Keratinocyte (primary cell): ENCODE measurements at regions not wholly inside any gene's neighbourhood (a gene's known extent, or its start where the extent isn't known, plus 50 kb on each side); places are given as distances from the start of the nearest gene placed in this dataset.

ENCODE experiments used
- DNase-seq: peaks from one replicate; pipeline ENCODE4 v3.0.0-alpha.2; 2011; ENCODE audit warnings: low read depth, missing footprints, low spot score
- FAIRE-seq: peaks from 2 replicates; lab custom pipeline; 2011; peaks lifted over from hg19 to GRCh38; lab: Jason Lieb, UNC
- H2AFZ ChIP-seq: 2 replicates; pipeline ENCODE4 v1.6.0; 2012; ENCODE audit warnings: low read length, control low read depth, inconsistent platforms; ENCODE audit not compliant: control insufficient read depth
- H3K27ac ChIP-seq: 2 replicates; pipeline ENCODE4 v1.5.1; 2011; ENCODE audit warnings: low read length; ENCODE audit not compliant: control insufficient read depth, insufficient read depth
- H3K27me3 ChIP-seq: 3 replicates; pipeline ENCODE4 v1.6.0; 2011; ENCODE audit warnings: low read length; ENCODE audit not compliant: control insufficient read depth, insufficient read depth; ENCODE audit errors: extremely low read depth
- H3K36me3 ChIP-seq, 2 experiments: 2 replicates in 1 of 2; 3 replicates in 1 of 2; pipeline ENCODE4 v1.5.1; 2011; ENCODE audit warnings: low read length in 2 of 2, mild to moderate bottlenecking in 1 of 2; ENCODE audit not compliant: control insufficient read depth in 2 of 2, insufficient read depth in 2 of 2; ENCODE audit errors: extremely low read depth in 1 of 2
- H3K4me1 ChIP-seq: 3 replicates; pipeline ENCODE4 v1.5.1; 2011; ENCODE audit warnings: low read length; ENCODE audit not compliant: control insufficient read depth, insufficient read depth; ENCODE audit errors: extremely low read depth
- H3K4me2 ChIP-seq: 3 replicates; pipeline ENCODE4 v1.6.0; 2011; ENCODE audit warnings: low read depth, low read length; ENCODE audit not compliant: control insufficient read depth, insufficient read depth; ENCODE audit errors: extremely low read depth
- H3K4me3 ChIP-seq, 3 experiments: fragments of 200-600 bp in 1 of 3; sonication (generic) in 1 of 3; 2 replicates in 2 of 3; 3 replicates in 1 of 3; pipeline ENCODE4 v1.5.1; 2011 to 2016; ENCODE audit warnings: low read length in 3 of 3, mild to moderate bottlenecking in 3 of 3, control low read depth in 2 of 3, inconsistent platforms in 1 of 3, low read depth in 1 of 3, mixed read lengths in 1 of 3, mixed run types in 1 of 3, moderate library complexity in 1 of 3; ENCODE audit not compliant: control insufficient read depth in 2 of 3, insufficient read depth in 2 of 3; ENCODE audit errors: extremely low read depth in 1 of 3
- H3K79me2 ChIP-seq: 2 replicates; pipeline ENCODE4 v1.6.0; 2012; ENCODE audit warnings: low read length; ENCODE audit not compliant: control insufficient read depth, insufficient read depth
- H3K9ac ChIP-seq: 3 replicates; pipeline ENCODE4 v1.6.0; 2011; ENCODE audit warnings: low read length; ENCODE audit not compliant: control insufficient read depth, insufficient read depth; ENCODE audit errors: extremely low read depth
- H3K9me1 ChIP-seq: 3 replicates; pipeline ENCODE4 v1.6.0; 2011; ENCODE audit warnings: low read length; ENCODE audit not compliant: control insufficient read depth, insufficient read depth; ENCODE audit errors: extremely low read depth
- H3K9me3 ChIP-seq: 2 replicates; pipeline ENCODE4 v1.5.1; 2012; ENCODE audit warnings: low read depth, low read length; ENCODE audit not compliant: control insufficient read depth
- H4K20me1 ChIP-seq: 3 replicates; pipeline ENCODE4 v1.6.0; 2011; ENCODE audit warnings: low read length; ENCODE audit not compliant: control insufficient read depth, insufficient read depth; ENCODE audit errors: extremely low read depth
- EZH2 ChIP-seq: IDR thresholded peaks from one replicate; pipeline ENCODE4 v1.6.1; 2012; ENCODE audit warnings: inconsistent platforms, mild to moderate bottlenecking, low read length, moderate library complexity
- dilution Hi-C: fragments of 300-500 bp; cut with MboI; formaldehyde crosslinking; loops from one replicate; pipeline ENCODE4 v1.7.0; 2020; ENCODE audit warnings: low sequenced_read_pairs; ENCODE audit not compliant: extremely low pct_ligation_motif_present
- TF ChIP-seq, protein P1 (sequence below), 3 experiments: IDR thresholded peaks in 1 of 3; conservative IDR thresholded peaks in 1 of 3; optimal IDR thresholded peaks in 1 of 3; 2 replicates in 2 of 3; 3 replicates in 1 of 3; pipeline versions ENCODE3 to v1.5.1; 2011; ENCODE audit warnings: low read length in 3 of 3, mild to moderate bottlenecking in 3 of 3, moderate library complexity in 2 of 3, control low read depth in 1 of 3, inconsistent platforms in 1 of 3; ENCODE audit not compliant: insufficient read depth in 2 of 3; ENCODE audit errors: extremely low read depth in 1 of 3

DNA sequence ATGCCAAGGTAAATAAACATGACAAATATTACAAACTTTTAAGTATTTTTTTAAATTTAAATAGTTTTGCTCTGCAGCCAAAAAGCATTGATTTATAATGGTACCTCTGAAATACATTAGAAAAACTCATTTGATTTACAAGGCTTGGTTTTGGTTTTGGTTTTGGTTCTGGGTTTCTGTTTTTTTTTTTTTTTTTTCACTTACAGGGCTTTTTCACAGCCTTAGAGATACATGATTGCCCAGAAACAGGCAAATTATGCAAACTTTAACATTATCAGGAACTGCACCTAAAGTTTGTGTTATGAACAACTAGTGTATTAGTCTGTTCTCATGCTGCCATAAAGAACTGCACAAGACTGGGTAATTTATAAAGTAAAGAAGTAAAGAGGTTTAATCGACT lies 196.4 kb upstream of the DDX53 start:
- no peak overlapping the region for H3K27ac ChIP-seq
- no peaks in the 10 kb centered on the region for H3K9me3 ChIP-seq
- H3K4me2 ChIP-seq, result no peak overlapping the region
- FAIRE-seq, result no peak
- H3K9ac ChIP-seq, result no peak overlapping the region
- no peak for DNase-seq
- H3K9me1 ChIP-seq, result no peaks in the 10 kb centered on the region
- TF ChIP-seq EZH2, result no peak
- TF ChIP-seq, protein P1, sequence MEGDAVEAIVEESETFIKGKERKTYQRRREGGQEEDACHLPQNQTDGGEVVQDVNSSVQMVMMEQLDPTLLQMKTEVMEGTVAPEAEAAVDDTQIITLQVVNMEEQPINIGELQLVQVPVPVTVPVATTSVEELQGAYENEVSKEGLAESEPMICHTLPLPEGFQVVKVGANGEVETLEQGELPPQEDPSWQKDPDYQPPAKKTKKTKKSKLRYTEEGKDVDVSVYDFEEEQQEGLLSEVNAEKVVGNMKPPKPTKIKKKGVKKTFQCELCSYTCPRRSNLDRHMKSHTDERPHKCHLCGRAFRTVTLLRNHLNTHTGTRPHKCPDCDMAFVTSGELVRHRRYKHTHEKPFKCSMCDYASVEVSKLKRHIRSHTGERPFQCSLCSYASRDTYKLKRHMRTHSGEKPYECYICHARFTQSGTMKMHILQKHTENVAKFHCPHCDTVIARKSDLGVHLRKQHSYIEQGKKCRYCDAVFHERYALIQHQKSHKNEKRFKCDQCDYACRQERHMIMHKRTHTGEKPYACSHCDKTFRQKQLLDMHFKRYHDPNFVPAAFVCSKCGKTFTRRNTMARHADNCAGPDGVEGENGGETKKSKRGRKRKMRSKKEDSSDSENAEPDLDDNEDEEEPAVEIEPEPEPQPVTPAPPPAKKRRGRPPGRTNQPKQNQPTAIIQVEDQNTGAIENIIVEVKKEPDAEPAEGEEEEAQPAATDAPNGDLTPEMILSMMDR (optimal IDR thresholded peaks at IDR 0.05 in 1 of 3, IDR thresholded peaks at IDR 0.05 in 1 of 3, conservative IDR thresholded peaks at IDR 0.05 in 1 of 3; ENCODE audit: extremely low read depth in 1 of 3, insufficient read depth in 2 of 3, low read length in 3 of 3), result no peak
- no peak overlapping the region for H3K4me3 ChIP-seq
- no peaks in the 10 kb centered on the region for H3K27me3 ChIP-seq
- no peaks in the 10 kb centered on the region for H3K36me3 ChIP-seq
- H2AFZ ChIP-seq, result no peak overlapping the region
- H3K79me2 ChIP-seq, result no peaks in the 10 kb centered on the region
- no peaks in the 10 kb centered on the region for H4K20me1 ChIP-seq
- dilution Hi-C loops, result no loop called here
- peaks cover 3% of the 10 kb centered on the region for H3K4me1 ChIP-seq

DNA sequence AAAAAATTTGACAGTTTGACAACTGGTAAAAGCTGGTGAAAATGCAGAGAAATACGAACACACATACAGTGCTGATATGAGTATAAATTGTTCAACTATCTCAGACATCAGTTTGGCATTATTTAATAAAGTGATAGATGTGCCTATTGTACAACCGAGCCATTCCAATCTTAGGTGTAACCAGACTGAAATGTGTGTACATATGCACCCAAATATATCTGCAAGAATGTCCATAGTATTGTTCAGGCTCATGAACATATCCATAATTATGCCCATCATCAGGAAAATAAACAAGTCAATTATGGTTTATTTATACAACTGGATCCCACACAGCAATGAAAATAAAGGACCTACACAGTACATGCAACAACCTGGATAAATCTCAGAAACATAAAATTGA lies 188.9 kb upstream of the DDX53 start:
- no peak for FAIRE-seq
- no peaks in the 10 kb centered on the region for H3K9me3 ChIP-seq
- no peaks in the 10 kb centered on the region for H3K79me2 ChIP-seq
- H4K20me1 ChIP-seq, result no peaks in the 10 kb centered on the region
- no peaks in the 10 kb centered on the region for H3K9me1 ChIP-seq
- no peak overlapping the region for H3K4me2 ChIP-seq
- no peak overlapping the region for H3K4me3 ChIP-seq
- no peaks in the 10 kb centered on the region for H3K36me3 ChIP-seq
- H3K27me3 ChIP-seq, result no peaks in the 10 kb centered on the region
- no peak overlapping the region for H3K27ac ChIP-seq
- H2AFZ ChIP-seq, result no peak overlapping the region
- dilution Hi-C loops, result no loop called here
- TF ChIP-seq, protein P1 (optimal IDR thresholded peaks at IDR 0.05 in 1 of 3, IDR thresholded peaks at IDR 0.05 in 1 of 3, conservative IDR thresholded peaks at IDR 0.05 in 1 of 3; ENCODE audit: extremely low read depth in 1 of 3, insufficient read depth in 2 of 3, low read length in 3 of 3), result no peak
- TF ChIP-seq EZH2, result no peak
- no peak for DNase-seq
- H3K9ac ChIP-seq, result no peak overlapping the region
- no peaks in the 10 kb centered on the region for H3K4me1 ChIP-seq
